ENCODE measurements at regions not wholly inside any gene's neighbourhood (a gene's known extent, or its start where the extent isn't known, plus 50 kb on each side); places are given as distances from the start of the nearest gene placed in this dataset.

- peaks cover 1% of the 10 kb centered on the region for H3K4me1 Mint-ChIP-seq (ENCODE audit: low read depth)
- no peak overlapping the region for H3K27ac Mint-ChIP-seq
- DNase-seq (ENCODE audit: low spot score, unreplicated experiment) = no peak
- H3K27me3 Mint-ChIP-seq = peaks cover 45% of the 10 kb centered on the region
- no peaks in the 10 kb centered on the region for H3K9me3 Mint-ChIP-seq (ENCODE audit: low read depth)
- H3K36me3 Mint-ChIP-seq (ENCODE audit: insufficient read depth) = no peaks in the 10 kb centered on the region
- TF ChIP-seq CTCF (IDR thresholded peaks at IDR 0.05; ENCODE audit: unreplicated experiment) = no peak
- no peak overlapping the region for H3K4me3 Mint-ChIP-seq (ENCODE audit: low read depth)
Measured at GRCh38 chr16:86891121-86891520, 312.8 kb downstream of the FOXL1 start.

GRCh38 chr16:86891631-86892030, 313.3 kb downstream of the FOXL1 start:
- Mint-ChIP-seq H3K9me3 (ENCODE audit: low read depth) (no peaks in the 10 kb centered on the region), H3K27me3 (peaks cover 49% of the 10 kb centered on the region), H3K4me3 (ENCODE audit: low read depth) (no peak overlapping the region), H3K4me1 (ENCODE audit: low read depth) (peaks cover 1% of the 10 kb centered on the region), H3K36me3 (ENCODE audit: insufficient read depth) (no peaks in the 10 kb centered on the region), H3K27ac (no peak overlapping the region)
- DNase-seq (ENCODE audit: low spot score, unreplicated experiment) = no peak
- TF ChIP-seq CTCF (IDR thresholded peaks at IDR 0.05; ENCODE audit: unreplicated experiment) = no peak

GRCh38 chr16:86892509-86892908, 314.2 kb downstream of the FOXL1 start:
- DNase-seq (ENCODE audit: low spot score, unreplicated experiment) = no peak
- Mint-ChIP-seq H3K27ac (no peak overlapping the region), H3K4me1 (ENCODE audit: low read depth) (peaks cover 1% of the 10 kb centered on the region), H3K9me3 (ENCODE audit: low read depth) (no peaks in the 10 kb centered on the region), H3K4me3 (ENCODE audit: low read depth) (no peak overlapping the region), H3K36me3 (ENCODE audit: insufficient read depth) (no peaks in the 10 kb centered on the region), H3K27me3 (peaks cover 53% of the 10 kb centered on the region)
- TF ChIP-seq CTCF (IDR thresholded peaks at IDR 0.05; ENCODE audit: unreplicated experiment) = no peak

- Mint-ChIP-seq H3K27ac (no peak overlapping the region), H3K36me3 (ENCODE audit: insufficient read depth) (no peaks in the 10 kb centered on the region), H3K4me1 (ENCODE audit: low read depth) (peaks cover 1% of the 10 kb centered on the region), H3K9me3 (ENCODE audit: low read depth) (no peaks in the 10 kb centered on the region), H3K27me3 (peaks cover 51% of the 10 kb centered on the region), H3K4me3 (ENCODE audit: low read depth) (no peak overlapping the region)
- TF ChIP-seq CTCF (IDR thresholded peaks at IDR 0.05; ENCODE audit: unreplicated experiment) = no peak
- no peak for DNase-seq (ENCODE audit: low spot score, unreplicated experiment)
Measured at GRCh38 chr16:86893506-86893905, 315.2 kb downstream of the FOXL1 start.

- no peak for TF ChIP-seq CTCF (IDR thresholded peaks at IDR 0.05; ENCODE audit: unreplicated experiment)
- no peak overlapping the region for H3K27ac Mint-ChIP-seq
- peaks cover 55% of the 10 kb centered on the region for H3K27me3 Mint-ChIP-seq
Measured at GRCh38 chr16:86894029-86894567, 315.7 kb downstream of the FOXL1 start.

More at GRCh38 chr16:86894029-86894567, 315.7 kb downstream of the FOXL1 start:
- peaks cover 1% of the 10 kb centered on the region for H3K4me1 Mint-ChIP-seq (ENCODE audit: low read depth)
- no peak overlapping the region for H3K4me3 Mint-ChIP-seq (ENCODE audit: low read depth)
- no peak for DNase-seq (ENCODE audit: low spot score, unreplicated experiment)
- no peaks in the 10 kb centered on the region for H3K9me3 Mint-ChIP-seq (ENCODE audit: low read depth)
- H3K36me3 Mint-ChIP-seq (ENCODE audit: insufficient read depth) = no peaks in the 10 kb centered on the region
